CD4-positive, alpha-beta T cell treated with Interleukin-6 at 100 ng/mL for 8 hours (primary cell): ENCODE measurements at regions not wholly inside any gene's neighbourhood (a gene's known extent, or its start where the extent isn't known, plus 50 kb on each side); places are given as distances from the start of the nearest gene placed in this dataset.

Source experiments
- DNase-seq: peaks from one replicate; pipeline ENCODE4 v3.0.0-alpha.2; 2020; ENCODE audit warnings: mixed read lengths, low spot score

DNA sequence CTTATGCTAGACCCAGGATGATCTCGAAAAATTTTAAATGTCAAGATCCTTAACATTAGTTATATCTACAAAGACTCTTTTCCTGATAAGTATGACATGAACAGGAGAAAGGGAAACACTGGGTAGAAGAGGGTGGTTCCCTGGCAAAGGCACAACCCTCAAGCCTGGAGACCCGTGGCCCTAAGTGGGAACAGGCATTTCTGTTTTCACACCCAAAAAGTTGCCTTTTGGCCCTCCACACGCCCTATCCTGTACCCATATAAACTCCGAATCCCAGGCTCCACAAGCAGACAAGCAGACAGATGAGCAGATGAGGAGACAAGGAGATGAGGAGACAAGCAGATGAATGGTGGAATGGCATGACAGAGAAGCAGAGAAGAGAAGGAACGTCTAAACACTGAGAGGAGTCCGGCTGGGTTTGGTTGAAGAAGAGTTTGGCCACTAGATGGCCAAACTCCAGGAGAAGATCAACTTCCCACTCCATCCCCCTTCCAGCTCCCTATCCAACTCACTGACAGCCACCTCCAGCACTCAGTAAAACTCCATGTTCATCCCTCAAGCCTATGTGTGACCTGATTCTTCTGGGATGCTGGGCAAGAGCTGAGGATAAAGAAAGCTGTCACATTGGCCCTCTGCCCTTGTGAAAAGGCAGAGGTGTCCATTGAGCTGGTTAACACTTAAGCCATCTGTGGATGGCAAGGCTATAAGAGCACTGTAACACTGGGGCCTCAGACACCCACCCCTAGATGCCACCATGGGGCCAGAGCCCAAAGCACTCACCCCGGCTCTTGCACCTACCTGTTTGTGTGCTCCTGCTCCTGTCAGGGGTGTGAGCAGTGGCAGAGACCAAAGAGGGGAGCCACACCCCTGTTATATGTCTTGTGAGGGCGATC lies 139.6 kb upstream of the FAM20A start:
- DNase-seq, result no peak

DNA sequence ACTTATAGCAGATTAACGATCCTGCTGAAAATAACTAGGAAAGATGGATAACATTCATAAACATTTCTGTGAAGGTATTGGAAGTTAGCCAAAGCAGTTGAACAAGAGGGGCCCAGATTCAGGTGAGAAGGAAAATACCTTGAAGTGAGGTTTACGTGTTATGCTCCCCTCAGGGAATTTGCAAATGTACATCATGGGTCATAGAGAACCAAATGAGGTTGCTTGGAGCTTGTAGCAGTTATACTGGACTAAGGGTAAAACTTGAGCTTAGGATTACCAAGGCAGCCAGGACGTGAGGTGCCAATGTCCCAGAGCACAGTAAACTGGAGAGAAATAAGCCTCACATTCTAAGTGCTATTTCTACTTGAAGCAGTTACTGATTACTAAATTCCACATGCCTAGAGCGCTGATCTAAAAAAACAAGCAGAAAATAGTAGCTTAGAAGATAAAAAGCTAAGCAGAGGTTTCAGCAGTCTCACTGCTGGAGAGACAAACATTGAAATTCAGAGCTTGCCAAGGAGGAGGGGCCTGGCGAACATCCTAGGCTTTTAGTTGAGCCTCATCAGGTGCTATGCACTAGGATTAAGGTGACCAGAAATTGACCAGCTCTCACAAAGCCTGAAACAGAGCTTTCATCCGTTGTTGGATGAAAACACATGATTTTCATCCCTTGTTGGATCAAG lies 136.7 kb upstream of the FAM20A start:
- DNase-seq, result no peak

DNA sequence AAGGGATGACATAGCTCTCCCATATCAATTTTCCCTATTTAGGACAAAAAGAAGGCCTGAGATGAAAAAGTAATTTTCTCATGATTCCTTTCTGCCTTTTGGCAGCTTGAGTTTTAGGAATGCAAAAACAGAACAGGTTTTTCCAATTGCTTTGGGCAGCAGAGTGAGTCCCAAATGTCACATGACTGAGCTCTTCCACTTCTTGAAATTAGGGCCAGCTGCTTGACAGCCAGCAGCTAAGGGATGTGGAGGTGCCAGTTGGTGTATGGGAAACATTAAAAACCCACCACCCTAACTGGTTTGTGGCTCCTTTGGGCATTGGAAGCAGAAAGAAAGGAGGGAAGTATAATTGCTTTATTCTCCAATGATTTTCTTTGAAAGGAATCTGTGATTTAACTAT lies 133.8 kb upstream of the FAM20A start:
- no peak for DNase-seq

DNA sequence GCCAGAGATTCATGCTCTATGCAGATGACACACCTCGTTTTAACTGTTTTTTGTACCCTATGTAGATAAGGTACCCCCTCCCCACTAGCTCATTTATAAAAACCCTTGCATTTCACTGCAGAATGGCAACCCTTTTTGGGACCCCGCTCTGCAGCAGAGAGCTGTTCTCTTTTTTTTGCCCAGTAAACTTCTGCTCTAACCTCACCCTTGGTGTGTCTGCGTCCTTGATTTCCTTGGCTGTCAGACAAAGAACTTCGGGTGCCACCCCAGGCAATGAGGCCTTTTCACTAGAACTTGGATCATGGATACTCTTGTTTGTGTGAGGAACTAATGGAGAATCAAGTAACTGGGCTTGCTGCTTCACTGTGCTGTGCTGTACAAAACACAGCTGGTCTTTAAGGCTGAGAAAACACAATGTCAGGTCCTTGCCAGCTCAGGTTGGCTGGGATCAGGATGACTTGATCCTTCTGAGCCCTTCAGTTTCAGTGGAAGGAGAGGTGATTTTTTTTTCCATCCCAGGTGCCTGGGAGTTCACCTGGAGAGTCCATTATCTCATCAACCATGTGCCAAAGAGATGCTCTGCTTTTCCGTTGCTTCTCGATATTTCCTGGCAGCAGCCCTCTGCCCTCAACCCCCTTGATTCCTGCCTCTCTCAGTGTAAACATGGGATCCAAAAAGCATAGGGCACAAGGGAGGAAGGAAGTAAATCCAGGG lies 133.2 kb upstream of the FAM20A start:
- no peak for DNase-seq

DNA sequence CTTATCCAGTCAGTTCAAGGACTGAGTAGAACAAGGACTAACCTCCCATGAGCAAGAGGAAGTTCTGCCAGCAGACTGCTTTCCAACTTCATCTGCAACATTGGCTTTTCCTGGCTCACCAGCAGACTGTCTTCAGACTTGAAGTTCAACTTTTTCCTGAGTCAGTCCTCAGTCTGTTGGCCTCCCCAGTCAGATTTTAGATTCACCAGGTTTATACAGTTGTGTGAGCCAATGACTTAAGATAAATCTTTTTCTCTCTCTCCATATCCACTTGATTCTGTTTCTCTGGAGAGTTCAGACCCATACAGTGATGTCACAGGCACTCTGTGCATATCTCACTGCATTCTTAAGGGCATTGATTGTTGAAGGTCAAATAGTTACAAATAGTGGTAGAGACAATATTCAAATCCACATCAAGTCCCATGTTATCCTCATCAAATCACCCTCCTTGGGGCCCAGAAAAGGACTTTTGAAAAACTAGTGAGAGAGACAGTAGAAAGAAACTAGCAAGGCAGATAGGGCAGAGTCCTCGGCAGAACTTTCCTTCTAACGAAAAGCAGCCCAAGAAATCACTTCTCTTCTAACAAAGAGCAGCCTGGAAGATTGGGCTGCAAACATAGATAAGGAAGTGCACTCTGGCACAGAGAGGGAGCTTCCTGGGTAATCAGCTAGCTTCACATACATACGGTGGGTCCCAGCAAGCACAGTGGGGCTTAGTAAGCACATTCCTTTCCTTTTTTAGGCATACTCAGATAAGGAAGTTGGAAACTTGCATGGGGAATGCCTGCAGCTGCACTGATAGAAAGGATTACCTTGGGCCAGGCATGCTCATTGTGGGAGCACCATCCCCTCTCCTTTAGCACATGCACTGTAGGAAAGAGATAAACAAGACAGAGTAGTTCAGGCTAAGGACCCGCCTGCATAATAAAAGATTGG lies 132.3 kb upstream of the FAM20A start:
- DNase-seq, result no peak

DNA sequence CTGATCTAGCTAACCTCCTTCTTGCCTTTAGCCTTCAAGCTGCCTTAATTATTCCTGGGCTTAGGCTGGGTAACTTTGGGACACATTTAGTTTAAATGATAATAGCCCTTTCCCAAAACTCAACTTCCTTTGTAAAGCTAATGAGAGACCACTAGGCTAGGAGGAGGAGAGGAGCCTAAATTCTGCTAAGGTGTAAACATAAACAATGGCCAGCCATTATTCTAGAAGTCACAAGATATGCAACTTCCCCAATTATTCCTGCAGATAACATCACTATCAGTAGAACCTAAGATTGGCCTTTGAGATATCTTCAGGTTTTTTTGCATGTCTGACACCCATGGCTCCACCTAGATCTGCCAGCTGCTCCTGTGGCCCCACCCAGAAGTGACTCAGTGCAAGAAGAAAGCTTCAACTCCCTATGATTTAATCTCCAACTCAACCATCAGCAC lies 131.2 kb upstream of the FAM20A start:
- DNase-seq, result no peak

DNA sequence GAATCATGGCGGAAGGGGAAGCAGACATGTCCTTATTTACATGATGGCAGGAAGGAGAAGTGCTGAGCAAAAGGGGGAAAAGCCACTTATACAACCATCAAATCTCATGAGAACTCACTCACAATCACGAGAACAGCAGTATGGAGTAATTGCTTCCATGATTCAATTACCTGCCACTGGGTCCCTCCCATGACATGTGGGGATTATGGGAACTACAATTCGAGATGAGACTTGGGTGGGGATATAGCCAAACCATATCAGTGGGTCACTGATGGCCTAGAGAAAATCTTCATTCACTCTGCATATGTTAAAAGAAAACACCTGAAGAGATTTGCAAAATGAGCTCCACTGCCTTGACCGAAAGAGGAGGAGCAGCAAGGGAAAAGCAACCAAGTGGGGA lies 130.3 kb upstream of the FAM20A start:
- DNase-seq, result no peak

DNA sequence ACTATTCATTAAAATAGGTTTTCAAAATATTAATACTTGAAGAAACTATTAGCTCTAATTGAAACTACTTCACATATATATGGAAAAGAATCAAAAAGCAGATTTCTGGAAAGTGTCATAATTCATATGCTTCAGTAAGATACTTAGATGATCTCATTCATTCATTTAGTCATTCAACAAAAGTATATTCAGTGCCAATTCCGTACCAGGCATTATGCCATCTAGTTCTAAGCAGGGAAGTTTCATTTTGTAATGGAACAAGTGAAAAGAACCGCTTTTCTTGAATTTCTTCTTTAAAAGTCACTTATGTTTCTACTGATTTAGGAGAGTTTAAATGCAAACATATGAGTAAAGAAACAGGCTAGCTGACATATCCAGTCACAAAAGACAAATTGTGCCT lies 118.3 kb upstream of the FAM20A start:
- no peak for DNase-seq

DNA sequence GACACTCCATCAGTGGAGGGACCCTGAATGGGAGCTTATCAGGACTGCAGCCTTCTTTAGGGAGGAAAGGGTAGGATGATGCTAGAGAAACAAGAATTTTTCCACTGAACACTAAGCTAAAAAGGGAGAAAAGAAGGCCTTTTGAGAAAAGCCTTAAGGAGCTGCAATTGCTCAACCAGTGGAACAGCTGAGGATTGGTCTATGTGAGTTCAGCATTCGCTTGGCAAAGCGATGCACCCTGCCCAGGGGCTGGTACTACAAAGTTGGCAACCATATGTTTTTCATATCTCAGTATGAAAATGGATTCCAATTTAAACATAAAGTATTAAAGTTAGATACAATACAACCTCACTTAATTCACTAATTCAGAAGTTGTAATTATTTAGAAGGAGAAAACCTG lies 117.8 kb upstream of the FAM20A start:
- DNase-seq, result no peak

DNA sequence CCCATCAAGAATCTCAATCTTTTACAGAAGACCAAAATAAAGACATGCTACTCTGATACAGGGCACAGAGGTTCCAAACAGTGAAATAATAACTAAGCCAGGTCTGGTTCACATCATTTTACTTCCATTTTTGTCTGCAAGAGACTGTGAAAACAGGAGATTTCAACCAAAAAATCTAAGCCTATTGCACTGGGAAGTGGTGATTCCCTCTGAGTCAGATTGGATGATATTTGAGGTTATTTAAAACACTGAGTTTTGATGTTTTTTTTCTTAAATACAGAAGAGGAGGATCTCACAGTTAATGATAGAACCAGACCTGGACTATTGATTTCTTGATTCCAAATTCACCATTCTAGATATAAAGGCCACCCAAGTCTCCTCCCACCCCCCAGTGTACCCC lies 117.3 kb upstream of the FAM20A start:
- no peak for DNase-seq

DNA sequence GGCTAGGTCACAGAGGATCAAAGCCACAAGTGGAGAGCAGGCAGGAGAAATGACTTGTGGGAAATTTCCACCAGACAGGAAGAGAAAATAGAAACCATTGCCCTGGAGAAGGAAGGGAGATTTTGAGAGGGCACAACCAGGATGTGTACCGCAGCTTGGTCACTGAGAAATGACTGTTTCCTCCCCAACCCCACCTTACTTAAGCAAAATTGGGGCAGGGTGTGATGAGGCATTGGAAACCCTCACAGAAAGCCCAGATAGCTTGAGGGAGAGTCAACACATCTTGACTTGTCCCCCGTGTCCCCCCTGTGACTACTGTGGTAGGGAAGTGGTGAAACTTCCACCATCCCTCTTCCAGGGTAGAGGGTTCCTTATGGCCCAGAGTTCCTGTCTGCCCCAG lies 113.5 kb upstream of the FAM20A start:
- DNase-seq, result no peak

DNA sequence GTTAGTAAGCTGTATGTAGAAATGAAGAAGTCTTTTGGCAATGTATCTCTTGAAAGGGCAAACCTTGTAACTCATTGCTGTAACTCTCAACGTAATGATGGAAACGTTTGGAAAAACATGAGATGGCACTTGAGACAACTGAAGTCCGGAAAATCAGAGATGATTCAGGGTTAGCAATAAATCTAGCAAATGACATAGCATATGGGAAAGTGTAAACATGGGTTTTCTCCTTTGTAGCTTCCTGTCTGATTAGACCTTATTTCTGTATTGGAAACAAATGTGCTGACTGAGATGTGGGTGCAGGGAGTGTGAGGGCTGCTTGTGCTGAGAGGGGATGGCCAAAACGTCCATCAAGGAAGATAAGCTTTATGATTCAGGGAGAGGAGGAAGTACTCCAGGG lies 110.7 kb upstream of the FAM20A start:
- no peak for DNase-seq

DNA sequence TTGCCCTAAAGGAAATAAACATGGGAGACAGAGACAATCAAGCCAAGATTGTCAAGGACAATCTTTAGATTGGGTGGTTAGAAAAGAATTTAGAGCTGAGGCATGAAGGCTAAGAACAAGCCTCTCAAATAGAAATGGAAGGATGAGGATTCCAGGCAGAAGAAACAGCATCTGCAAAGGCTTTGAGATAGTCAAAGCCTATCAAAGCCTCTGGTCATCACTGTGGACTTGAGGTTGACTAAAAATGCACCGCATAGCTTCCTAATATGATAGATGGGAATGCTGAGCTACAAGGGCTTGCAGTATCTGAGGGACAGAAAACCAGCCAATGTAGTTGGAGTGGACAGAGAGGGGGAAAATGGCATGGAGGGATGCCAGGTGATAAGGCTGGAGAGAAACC lies 109.8 kb upstream of the FAM20A start:
- DNase-seq, result no peak

DNA sequence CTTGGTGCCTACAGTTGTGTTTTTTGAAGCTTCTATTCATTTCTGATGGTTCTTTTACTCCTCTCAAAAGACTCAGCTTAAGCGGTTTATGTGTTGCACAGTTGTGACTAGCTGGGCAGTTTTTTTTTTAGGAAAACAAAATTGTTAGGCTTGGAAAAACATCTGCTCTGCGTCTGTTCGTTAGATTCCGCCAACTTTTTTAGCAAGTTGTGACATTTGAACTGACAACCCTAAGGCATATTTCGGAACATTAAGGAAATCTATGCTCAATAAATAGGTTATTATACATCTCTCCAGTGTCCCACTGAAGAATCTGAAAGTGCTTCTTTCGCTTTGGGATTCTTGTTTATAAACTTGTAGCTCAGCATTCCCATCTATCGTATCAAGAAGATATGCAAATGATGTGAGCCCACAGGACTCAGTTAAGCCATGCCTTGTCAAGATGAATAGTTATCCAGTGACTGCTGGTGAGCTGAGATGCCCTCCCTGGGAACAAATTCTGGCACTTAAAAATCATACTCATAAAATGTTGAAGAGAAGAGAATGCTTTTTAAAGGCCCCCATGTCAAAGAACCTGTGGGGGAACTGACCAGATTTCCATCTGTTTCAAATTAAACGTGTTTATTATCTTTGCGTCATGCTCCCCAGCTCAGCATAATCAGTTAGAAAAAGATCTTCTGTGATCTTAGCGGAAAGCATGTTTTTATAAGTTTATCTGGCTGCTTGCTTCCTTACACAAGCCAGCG lies 109.0 kb upstream of the FAM20A start:
- DNase-seq, result no peak

DNA sequence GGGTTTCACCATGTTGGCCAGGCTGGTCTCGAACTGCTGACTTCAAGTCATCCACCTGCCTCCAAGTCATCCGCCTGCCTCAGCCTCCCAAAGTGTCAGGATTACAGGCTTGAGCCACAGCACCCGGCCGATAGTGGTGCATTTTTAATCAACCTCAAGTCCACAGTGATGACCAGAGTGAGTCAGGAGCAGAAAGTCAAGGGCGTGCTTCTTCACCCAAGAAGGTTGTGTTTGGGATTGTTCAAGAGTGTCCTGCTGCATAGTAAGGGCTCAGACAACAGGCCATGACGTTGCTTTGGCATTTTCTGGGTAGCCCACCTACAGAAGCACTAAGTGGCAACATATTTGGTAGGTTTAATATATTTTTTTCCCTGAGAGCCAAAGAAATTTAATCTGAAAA lies 108.3 kb upstream of the FAM20A start:
- no peak for DNase-seq

DNA sequence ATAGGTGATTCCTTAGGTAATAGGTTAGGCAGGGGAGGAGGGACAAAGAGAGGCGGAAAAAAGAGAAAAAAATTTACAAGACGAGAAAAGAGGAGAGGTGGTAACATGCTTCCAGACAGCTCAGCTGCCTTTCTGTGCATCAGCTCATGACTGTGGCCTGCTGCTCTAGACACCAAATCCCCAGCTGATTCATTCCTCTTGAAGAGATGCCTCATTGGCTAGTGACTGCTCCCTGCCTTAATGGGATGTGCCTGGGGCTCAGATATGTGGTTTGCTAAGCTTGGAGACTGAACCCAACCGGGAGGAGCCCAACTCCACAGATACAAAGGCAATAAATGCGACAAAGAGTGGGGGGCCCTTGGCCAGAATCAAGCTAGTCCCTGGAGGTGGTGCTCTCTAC lies 105.9 kb upstream of the FAM20A start:
- DNase-seq, result no peak

DNA sequence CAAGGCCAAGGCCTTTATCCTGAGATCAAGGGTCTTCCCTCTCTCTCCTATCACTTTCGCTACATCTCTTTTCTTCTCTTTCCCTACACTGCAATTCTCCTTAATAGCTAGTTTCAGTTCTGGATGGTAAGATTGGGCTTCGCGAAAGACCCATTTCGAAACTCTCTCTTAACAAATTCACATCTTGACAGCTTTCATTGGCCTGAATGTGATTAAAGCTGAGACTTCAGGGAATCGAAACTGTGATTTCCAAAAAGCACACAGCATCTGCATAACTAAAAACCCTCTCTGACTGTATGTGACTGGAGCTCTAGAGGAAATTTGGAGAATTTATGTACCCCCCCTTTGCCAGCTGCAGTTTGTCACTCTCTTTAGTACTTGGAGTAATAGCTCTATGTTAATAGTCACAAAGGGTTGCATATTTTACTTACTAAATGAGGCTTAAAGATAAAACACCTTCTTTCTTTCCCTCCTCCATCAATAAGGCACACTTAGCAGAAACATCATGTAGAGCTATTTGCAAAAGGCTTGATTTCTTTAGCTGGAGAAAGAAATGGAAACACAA lies 105.3 kb upstream of the FAM20A start:
- DNase-seq, result no peak

DNA sequence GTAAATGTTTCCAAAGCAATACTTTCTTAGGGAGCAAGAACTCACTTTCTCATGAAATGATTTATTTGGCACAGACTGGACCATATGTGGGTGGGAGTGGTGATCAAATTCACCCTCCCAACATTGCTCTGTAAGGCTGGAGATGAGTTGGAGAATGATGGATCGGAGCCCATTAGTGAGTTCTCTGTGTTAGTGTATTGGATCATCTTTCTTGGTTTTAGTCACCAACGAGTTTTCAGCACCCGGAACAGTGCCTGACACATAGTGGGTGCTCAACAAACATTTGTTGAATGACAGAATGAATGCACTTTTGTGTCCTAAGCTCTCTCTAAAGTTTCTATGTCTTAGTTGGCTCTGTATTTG lies 104.5 kb upstream of the FAM20A start:
- DNase-seq, result no peak

DNA sequence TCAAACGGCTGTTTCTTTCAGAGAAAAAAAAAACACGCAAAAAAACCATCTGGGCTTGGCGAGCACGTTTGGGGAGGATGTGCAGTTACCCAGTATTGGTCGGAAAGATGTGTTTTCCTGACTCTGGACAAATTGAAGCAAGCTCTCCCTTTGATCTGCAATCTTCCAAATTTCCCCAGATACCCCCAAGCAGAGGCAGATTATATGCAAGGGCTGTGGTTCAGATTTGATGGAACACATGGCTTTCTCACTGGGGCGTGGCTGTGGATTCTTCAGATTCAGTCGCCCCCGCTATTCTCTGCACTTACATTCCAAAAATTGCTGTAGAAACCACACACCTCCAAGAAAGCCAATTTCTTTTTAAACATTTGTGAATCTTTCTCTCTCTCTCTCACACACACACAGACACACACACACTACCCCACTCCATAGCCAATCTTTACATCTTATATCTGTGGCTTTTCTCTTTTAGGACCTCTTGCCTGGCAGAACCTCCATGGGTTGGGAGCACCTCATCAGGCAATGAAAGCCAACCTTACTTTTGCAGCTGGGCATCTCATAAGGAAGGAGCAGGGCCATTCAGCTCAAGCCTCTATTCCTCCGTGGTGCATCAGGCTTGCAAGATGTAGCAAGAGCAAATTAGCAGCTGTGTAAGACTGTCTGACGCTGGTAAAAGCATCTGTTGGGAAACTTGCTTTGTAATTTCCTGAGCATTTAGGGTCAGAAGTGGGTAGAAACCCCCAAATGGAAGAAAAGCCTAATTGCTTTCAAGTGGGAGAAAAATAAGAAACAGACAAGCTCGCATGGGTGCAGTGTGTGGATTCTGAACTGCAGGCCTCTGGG lies 103.9 kb upstream of the FAM20A start:
- no peak for DNase-seq

DNA sequence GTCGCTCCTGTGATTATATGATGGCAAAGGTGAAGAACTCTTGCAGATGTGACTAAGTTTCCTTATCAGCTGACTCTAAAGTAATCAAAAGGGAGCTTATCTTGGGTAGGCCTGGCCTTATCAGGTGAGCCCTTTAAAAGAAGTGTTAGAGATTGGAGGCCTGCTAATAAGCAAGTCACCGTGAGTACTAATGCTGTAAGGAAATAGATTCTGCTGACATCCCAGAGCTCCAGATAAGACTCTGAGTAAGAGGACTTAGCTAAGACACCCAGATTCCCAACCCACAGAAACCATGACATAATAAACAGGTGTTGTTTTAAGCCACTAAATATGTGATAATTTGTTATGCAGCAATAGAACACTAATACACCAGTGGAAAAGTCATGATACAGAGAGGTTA lies 99.9 kb upstream of the FAM20A start:
- no peak for DNase-seq
